Osteocyte (in vitro differentiated cells): ENCODE measurements at regions not wholly inside any gene's neighbourhood (a gene's known extent, or its start where the extent isn't known, plus 50 kb on each side); places are given as distances from the start of the nearest gene placed in this dataset.

Source experiments
- DNase-seq: peaks from one replicate; pipeline ENCODE4 v3.0.0; 2021; ENCODE audit warnings: mixed read lengths; ENCODE audit not compliant: unreplicated experiment; ENCODE audit errors: extremely low spot score
- H3K27ac Mint-ChIP-seq: one replicate; pipeline ENCODE4 v1.8.0; 2021; ENCODE audit warnings: mild to moderate bottlenecking, mixed read lengths; ENCODE audit not compliant: unreplicated experiment
- H3K27me3 Mint-ChIP-seq: one replicate; pipeline ENCODE4 v1.8.0; 2021; ENCODE audit warnings: mixed read lengths; ENCODE audit not compliant: unreplicated experiment
- H3K36me3 Mint-ChIP-seq: one replicate; pipeline ENCODE4 v1.8.0; 2021; ENCODE audit warnings: mixed read lengths; ENCODE audit not compliant: unreplicated experiment
- H3K4me1 Mint-ChIP-seq: one replicate; pipeline ENCODE4 v1.8.0; 2021; ENCODE audit warnings: mixed read lengths; ENCODE audit not compliant: unreplicated experiment
- H3K4me3 Mint-ChIP-seq: one replicate; pipeline ENCODE4 v1.8.0; 2021; ENCODE audit warnings: mild to moderate bottlenecking, moderate library complexity, mixed read lengths; ENCODE audit not compliant: unreplicated experiment
- H3K9me3 Mint-ChIP-seq: one replicate; pipeline ENCODE4 v1.8.0; 2021; ENCODE audit warnings: mixed read lengths; ENCODE audit not compliant: unreplicated experiment
- TF ChIP-seq, protein P1 (sequence below): fragments of 200-600 bp; sonication (generic); IDR thresholded peaks from 2 replicates; pipeline ENCODE4 v1.5.0; 2021; ENCODE audit warnings: antibody characterized with exemption, mild to moderate bottlenecking, moderate library complexity

- Mint-ChIP-seq H3K4me3 (no peak overlapping the region), H3K4me1 (no peaks in the 10 kb centered on the region), H3K36me3 (no peaks in the 10 kb centered on the region), H3K9me3 (no peaks in the 10 kb centered on the region), H3K27ac (no peak overlapping the region), H3K27me3 (peaks cover 3% of the 10 kb centered on the region)
- TF ChIP-seq, protein P1, sequence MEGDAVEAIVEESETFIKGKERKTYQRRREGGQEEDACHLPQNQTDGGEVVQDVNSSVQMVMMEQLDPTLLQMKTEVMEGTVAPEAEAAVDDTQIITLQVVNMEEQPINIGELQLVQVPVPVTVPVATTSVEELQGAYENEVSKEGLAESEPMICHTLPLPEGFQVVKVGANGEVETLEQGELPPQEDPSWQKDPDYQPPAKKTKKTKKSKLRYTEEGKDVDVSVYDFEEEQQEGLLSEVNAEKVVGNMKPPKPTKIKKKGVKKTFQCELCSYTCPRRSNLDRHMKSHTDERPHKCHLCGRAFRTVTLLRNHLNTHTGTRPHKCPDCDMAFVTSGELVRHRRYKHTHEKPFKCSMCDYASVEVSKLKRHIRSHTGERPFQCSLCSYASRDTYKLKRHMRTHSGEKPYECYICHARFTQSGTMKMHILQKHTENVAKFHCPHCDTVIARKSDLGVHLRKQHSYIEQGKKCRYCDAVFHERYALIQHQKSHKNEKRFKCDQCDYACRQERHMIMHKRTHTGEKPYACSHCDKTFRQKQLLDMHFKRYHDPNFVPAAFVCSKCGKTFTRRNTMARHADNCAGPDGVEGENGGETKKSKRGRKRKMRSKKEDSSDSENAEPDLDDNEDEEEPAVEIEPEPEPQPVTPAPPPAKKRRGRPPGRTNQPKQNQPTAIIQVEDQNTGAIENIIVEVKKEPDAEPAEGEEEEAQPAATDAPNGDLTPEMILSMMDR, result no peak
- no peak for DNase-seq
Measured at GRCh38 chr6:10019851-10020250, 395.0 kb downstream of the TFAP2A start.

GRCh38 chr6:10014557-10014956 lies 400.3 kb downstream of the TFAP2A start:
- Mint-ChIP-seq H3K27ac (no peak overlapping the region), H3K9me3 (peaks cover 11% of the 10 kb centered on the region), H3K4me3 (no peak overlapping the region), H3K27me3 (peaks cover 3% of the 10 kb centered on the region), H3K4me1 (no peaks in the 10 kb centered on the region), H3K36me3 (no peaks in the 10 kb centered on the region)
- DNase-seq, result no peak
- TF ChIP-seq, protein P1, result no peak

GRCh38 chr6:10000551-10000950 lies 414.3 kb downstream of the TFAP2A start:
- H3K27me3 Mint-ChIP-seq, result no peaks in the 10 kb centered on the region
- H3K36me3 Mint-ChIP-seq, result no peaks in the 10 kb centered on the region
- no peak for DNase-seq
- TF ChIP-seq, protein P1, result no peak
- H3K4me1 Mint-ChIP-seq, result no peaks in the 10 kb centered on the region
- no peak overlapping the region for H3K27ac Mint-ChIP-seq
- no peak overlapping the region for H3K4me3 Mint-ChIP-seq
- H3K9me3 Mint-ChIP-seq, result peaks cover 3% of the 10 kb centered on the region

GRCh38 chr6:9999796-10000195 lies 415.1 kb downstream of the TFAP2A start:
- no peaks in the 10 kb centered on the region for H3K27me3 Mint-ChIP-seq
- H3K4me3 Mint-ChIP-seq, result no peak overlapping the region
- H3K9me3 Mint-ChIP-seq, result peaks cover 3% of the 10 kb centered on the region
- DNase-seq, result no peak
- TF ChIP-seq, protein P1, result no peak
- no peaks in the 10 kb centered on the region for H3K4me1 Mint-ChIP-seq
- no peaks in the 10 kb centered on the region for H3K36me3 Mint-ChIP-seq
- H3K27ac Mint-ChIP-seq, result no peak overlapping the region

DNA sequence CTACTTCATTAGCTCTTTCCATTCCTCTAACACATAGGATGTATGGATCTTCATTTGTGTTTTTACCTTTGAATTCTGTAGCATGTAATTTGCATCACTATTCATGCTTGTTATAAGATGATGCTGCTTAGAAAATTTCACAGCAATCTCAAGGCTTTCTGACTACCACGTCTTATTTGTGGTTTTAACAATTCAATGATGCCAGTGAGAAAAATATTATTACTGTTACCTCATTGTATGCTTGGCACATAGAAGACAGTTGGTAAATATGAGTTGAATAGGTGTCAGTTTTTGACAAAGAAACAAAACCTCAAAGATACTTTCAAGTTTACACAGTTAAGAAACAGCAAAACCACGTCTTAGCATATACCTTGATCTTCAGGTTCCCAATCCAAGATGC lies 428.6 kb downstream of the TFAP2A start:
- DNase-seq, result no peak
- peaks cover 3% of the 10 kb centered on the region for H3K27me3 Mint-ChIP-seq
- H3K36me3 Mint-ChIP-seq, result no peaks in the 10 kb centered on the region
- no peak overlapping the region for H3K4me3 Mint-ChIP-seq
- H3K9me3 Mint-ChIP-seq, result peaks cover 16% of the 10 kb centered on the region
- TF ChIP-seq, protein P1, result no peak
- H3K27ac Mint-ChIP-seq, result no peak overlapping the region
- H3K4me1 Mint-ChIP-seq, result no peaks in the 10 kb centered on the region
